ENCODE measurements at regions not wholly inside any gene's neighbourhood (a gene's known extent, or its start where the extent isn't known, plus 50 kb on each side); places are given as distances from the start of the nearest gene placed in this dataset.

GRCh38 chr1:233491953-233492620, 121.8 kb upstream of the KCNK1 start:
- 0 out of 4 replicates have a peak, but pooled peaks of 1 of the 2 experiments have one; percentile 14 for TF ChIP-seq CTCF (conservative IDR thresholded peaks at IDR 0.05; ENCODE audit: low read depth in 2 of 2)
- TF ChIP-seq EZH2 (IDR thresholded peaks at IDR 0.05; ENCODE audit: low read depth, unreplicated experiment): no peak
- TF ChIP-seq REST (IDR thresholded peaks at IDR 0.05; ENCODE audit: unreplicated experiment): no peak
- TF ChIP-seq POLR2AphosphoS5 (IDR thresholded peaks at IDR 0.05; ENCODE audit: low read depth): no peak
- TF ChIP-seq JUNB (IDR thresholded peaks at IDR 0.05; ENCODE audit: unreplicated experiment): no peak
- TF ChIP-seq CREB1 (CRISPR knock-in tag; IDR thresholded peaks at IDR 0.05; ENCODE audit: low read depth): no peak
- TF ChIP-seq EZH2phosphoT487 (IDR thresholded peaks at IDR 0.05; ENCODE audit: unreplicated experiment): no peak
- TF ChIP-seq ETS1 (IDR thresholded peaks at IDR 0.05): no peak
- TF ChIP-seq, protein P1, sequence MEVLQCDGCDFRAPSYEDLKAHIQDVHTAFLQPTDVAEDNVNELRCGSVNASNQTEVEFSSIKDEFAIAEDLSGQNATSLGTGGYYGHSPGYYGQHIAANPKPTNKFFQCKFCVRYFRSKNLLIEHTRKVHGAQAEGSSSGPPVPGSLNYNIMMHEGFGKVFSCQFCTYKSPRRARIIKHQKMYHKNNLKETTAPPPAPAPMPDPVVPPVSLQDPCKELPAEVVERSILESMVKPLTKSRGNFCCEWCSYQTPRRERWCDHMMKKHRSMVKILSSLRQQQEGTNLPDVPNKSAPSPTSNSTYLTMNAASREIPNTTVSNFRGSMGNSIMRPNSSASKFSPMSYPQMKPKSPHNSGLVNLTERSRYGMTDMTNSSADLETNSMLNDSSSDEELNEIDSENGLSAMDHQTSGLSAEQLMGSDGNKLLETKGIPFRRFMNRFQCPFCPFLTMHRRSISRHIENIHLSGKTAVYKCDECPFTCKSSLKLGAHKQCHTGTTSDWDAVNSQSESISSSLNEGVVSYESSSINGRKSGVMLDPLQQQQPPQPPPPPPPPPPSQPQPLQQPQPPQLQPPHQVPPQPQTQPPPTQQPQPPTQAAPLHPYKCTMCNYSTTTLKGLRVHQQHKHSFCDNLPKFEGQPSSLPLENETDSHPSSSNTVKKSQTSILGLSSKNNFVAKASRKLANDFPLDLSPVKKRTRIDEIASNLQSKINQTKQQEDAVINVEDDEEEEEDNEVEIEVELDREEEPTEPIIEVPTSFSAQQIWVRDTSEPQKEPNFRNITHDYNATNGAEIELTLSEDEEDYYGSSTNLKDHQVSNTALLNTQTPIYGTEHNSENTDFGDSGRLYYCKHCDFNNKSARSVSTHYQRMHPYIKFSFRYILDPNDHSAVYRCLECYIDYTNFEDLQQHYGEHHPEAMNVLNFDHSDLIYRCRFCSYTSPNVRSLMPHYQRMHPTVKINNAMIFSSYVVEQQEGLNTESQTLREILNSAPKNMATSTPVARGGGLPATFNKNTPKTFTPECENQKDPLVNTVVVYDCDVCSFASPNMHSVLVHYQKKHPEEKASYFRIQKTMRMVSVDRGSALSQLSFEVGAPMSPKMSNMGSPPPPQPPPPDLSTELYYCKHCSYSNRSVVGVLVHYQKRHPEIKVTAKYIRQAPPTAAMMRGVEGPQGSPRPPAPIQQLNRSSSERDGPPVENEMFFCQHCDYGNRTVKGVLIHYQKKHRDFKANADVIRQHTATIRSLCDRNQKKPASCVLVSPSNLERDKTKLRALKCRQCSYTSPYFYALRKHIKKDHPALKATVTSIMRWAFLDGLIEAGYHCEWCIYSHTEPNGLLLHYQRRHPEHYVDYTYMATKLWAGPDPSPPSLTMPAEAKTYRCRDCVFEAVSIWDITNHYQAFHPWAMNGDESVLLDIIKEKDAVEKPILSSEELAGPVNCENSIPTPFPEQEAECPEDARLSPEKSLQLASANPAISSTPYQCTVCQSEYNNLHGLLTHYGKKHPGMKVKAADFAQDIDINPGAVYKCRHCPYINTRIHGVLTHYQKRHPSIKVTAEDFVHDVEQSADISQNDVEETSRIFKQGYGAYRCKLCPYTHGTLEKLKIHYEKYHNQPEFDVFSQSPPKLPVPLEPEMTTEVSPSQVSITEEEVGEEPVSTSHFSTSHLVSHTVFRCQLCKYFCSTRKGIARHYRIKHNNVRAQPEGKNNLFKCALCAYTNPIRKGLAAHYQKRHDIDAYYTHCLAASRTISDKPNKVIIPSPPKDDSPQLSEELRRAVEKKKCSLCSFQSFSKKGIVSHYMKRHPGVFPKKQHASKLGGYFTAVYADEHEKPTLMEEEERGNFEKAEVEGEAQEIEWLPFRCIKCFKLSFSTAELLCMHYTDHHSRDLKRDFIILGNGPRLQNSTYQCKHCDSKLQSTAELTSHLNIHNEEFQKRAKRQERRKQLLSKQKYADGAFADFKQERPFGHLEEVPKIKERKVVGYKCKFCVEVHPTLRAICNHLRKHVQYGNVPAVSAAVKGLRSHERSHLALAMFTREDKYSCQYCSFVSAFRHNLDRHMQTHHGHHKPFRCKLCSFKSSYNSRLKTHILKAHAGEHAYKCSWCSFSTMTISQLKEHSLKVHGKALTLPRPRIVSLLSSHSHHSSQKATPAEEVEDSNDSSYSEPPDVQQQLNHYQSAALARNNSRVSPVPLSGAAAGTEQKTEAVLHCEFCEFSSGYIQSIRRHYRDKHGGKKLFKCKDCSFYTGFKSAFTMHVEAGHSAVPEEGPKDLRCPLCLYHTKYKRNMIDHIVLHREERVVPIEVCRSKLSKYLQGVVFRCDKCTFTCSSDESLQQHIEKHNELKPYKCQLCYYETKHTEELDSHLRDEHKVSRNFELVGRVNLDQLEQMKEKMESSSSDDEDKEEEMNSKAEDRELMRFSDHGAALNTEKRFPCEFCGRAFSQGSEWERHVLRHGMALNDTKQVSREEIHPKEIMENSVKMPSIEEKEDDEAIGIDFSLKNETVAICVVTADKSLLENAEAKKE (CRISPR knock-in tag; IDR thresholded peaks at IDR 0.05): no peak
- no peak for TF ChIP-seq ZNF114 (CRISPR knock-in tag; IDR thresholded peaks at IDR 0.05)

Measured in GM23338 (cell line).